Large intestine (tissue), 3 donors: ENCODE measurements at regions not wholly inside any gene's neighbourhood (a gene's known extent, or its start where the extent isn't known, plus 50 kb on each side); places are given as distances from the start of the nearest gene placed in this dataset.

Experiments
- DNase-seq, 2 donors: peaks; one replicate each; pipeline versions ENCODE4 v3.0.0 to v3.0.0-alpha.2; 2013
- H3K27ac ChIP-seq: one replicate; pipeline ENCODE4 v1.5.1; 2013; ENCODE audit warnings: low read length
- H3K27me3 ChIP-seq: 2 replicates; pipeline ENCODE4 v1.6.1; 2013; ENCODE audit warnings: low read length; ENCODE audit not compliant: control insufficient read depth, insufficient read depth
- H3K36me3 ChIP-seq: 2 replicates; pipeline ENCODE4 v1.6.1; 2013; ENCODE audit warnings: low read length; ENCODE audit not compliant: control insufficient read depth, insufficient read depth
- H3K4me1 ChIP-seq: one replicate; pipeline ENCODE4 v1.6.1; 2013; ENCODE audit warnings: low read length; ENCODE audit not compliant: control insufficient read depth, insufficient read depth
- H3K4me3 ChIP-seq: one replicate; pipeline ENCODE4 v1.5.1; 2013; ENCODE audit warnings: low read length
- H3K9me3 ChIP-seq: one replicate; pipeline ENCODE4 v1.6.1; 2013; ENCODE audit warnings: mild to moderate bottlenecking, low read depth, low read length, moderate library complexity; ENCODE audit not compliant: control insufficient read depth
- WGBS: methylation state at CpG from one replicate; pipeline ENCODE4 v1.1.5; 2013; ENCODE audit warnings: low lambda C conversion rate; ENCODE audit not compliant: insufficient coverage; 5-methylcytosine and 5-hydroxymethylcytosine counted together

GRCh38 chr7:116433246-116433645 lies 66.3 kb upstream of the CAV2 start:
- Histone ChIP-seq H3K27ac (no peak overlapping the region), H3K4me1 (peaks cover 4% of the 10 kb centered on the region), H3K4me3 (no peak overlapping the region), H3K36me3 (no peaks in the 10 kb centered on the region), H3K9me3 (no peaks in the 10 kb centered on the region), H3K27me3 (no peaks in the 10 kb centered on the region)
- DNase-seq, result no peak
- no CpG with 5 or more reads among the region's 1 CpG for WGBS

DNA sequence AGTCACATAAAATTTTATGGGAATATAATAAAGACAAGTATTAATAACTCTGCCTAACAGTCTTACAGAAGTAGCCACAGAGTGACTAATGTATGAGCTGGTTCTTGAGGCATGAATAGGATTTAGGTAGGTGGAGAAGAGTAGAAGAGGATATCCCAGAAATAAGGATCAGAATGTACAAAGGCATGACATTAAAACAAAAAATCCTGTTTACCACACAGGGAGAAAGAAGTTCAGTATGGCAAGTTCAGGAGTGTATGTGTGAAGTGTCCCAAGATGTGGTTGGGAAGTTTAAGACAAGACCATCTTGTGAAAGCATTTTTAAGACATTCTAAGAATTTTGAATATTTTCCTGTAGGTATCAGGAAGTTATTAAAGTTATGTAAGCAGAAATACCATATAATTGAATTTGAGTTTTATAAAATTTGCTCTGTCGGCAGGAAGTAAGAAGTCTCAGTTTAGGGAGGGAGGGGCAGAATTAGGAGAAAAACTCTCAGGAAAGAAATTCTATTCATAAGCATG lies 64.7 kb upstream of the CAV2 start:
- Histone ChIP-seq H3K4me3 (no peak overlapping the region), H3K4me1 (peaks cover 13% of the 10 kb centered on the region), H3K27me3 (no peaks in the 10 kb centered on the region), H3K9me3 (no peaks in the 10 kb centered on the region), H3K27ac (no peak overlapping the region), H3K36me3 (no peaks in the 10 kb centered on the region)
- no peak for DNase-seq
- 100% methylated on average over 1 of the region's 1 CpG for WGBS

GRCh38 chr7:116436305-116436826 lies 63.2 kb upstream of the CAV2 start:
- 97% methylated on average over 4 of the region's 5 CpGs for WGBS

GRCh38 chr7:116438267-116438666 lies 61.3 kb upstream of the CAV2 start:
- WGBS, result no CpG with 5 or more reads among the region's 2 CpGs

More at GRCh38 chr7:116436305-116436826, 63.2 kb upstream of the CAV2 start:
- H3K27me3 ChIP-seq, result no peaks in the 10 kb centered on the region
- no peaks in the 10 kb centered on the region for H3K9me3 ChIP-seq
- no peak overlapping the region for H3K4me3 ChIP-seq
- peaks cover 13% of the 10 kb centered on the region for H3K4me1 ChIP-seq
- DNase-seq, result no peak
- H3K36me3 ChIP-seq, result no peaks in the 10 kb centered on the region
- H3K27ac ChIP-seq, result no peak overlapping the region

DNA sequence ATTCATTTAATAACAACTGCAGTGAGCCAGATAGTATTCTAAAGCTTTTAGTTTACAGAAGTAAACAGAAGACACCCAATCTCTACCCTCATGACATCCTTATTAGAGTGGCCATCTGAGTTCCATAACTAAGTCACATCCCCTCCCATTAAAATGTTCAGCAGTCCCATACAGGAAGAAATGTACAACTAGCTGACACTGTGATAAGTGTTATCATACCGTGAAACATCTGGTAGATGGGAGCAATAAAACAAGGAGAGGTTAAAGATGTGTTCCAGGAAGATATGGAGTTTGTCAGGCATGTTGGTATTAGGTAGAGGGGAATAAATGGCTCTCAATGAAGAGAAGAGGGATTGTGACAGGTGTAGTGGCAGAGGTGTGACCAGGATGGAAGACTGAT lies 60.5 kb upstream of the CAV2 start:
- no peaks in the 10 kb centered on the region for H3K27me3 ChIP-seq
- peaks cover 13% of the 10 kb centered on the region for H3K4me1 ChIP-seq
- peak; percentile 23 to 55 for DNase-seq
- H3K27ac ChIP-seq, result peak overlapping the region; percentile 37
- no peak overlapping the region for H3K4me3 ChIP-seq
- WGBS, result no CpG with 5 or more reads among the region's 1 CpG
- H3K36me3 ChIP-seq, result no peaks in the 10 kb centered on the region
- H3K9me3 ChIP-seq, result no peaks in the 10 kb centered on the region

More at GRCh38 chr7:116438267-116438666, 61.3 kb upstream of the CAV2 start:
- no peaks in the 10 kb centered on the region for H3K9me3 ChIP-seq
- H3K4me3 ChIP-seq, result no peak overlapping the region
- H3K4me1 ChIP-seq, result peaks cover 13% of the 10 kb centered on the region
- peak overlapping the region; percentile 37 for H3K27ac ChIP-seq
- no peaks in the 10 kb centered on the region for H3K27me3 ChIP-seq
- DNase-seq, result peak; percentile 77 to 88
- no peaks in the 10 kb centered on the region for H3K36me3 ChIP-seq

DNA sequence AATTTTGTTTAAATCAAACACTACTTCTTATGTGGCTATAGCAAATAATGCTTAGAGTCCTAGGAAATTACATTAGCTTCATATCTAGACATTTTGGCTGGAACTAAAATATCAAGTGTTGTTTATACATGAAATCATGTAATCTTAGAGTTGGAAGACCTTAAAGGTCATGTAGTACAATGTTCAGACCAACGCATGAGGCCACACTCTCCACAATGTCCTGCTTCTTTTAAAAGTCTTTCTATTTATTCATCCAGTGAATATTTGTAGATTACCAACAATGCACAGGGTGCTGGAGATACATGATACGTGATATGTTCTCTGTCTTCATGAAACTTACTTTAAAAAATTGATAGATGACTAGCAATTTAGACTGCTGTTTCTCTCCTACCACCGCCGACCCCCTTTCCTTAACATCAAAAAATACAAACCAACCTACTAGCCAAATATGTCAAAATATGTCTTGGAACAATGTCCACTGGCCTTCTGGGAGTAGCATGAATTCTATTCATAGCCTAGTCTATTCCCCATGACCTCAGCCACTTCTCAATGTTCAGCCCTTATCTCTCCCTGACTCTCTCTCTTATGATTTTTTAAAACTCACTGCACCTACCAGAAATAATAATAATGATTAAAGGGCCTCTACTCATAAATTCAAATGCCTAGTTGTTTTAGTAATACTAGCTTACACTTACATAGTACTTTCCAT lies 59.5 kb upstream of the CAV2 start:
- WGBS, result no CpG with 5 or more reads among the region's 4 CpGs
- Histone ChIP-seq H3K27ac (no peak overlapping the region), H3K9me3 (no peaks in the 10 kb centered on the region), H3K4me3 (no peak overlapping the region), H3K36me3 (no peaks in the 10 kb centered on the region), H3K4me1 (peaks cover 13% of the 10 kb centered on the region), H3K27me3 (no peaks in the 10 kb centered on the region)
- DNase-seq, result no peak

DNA sequence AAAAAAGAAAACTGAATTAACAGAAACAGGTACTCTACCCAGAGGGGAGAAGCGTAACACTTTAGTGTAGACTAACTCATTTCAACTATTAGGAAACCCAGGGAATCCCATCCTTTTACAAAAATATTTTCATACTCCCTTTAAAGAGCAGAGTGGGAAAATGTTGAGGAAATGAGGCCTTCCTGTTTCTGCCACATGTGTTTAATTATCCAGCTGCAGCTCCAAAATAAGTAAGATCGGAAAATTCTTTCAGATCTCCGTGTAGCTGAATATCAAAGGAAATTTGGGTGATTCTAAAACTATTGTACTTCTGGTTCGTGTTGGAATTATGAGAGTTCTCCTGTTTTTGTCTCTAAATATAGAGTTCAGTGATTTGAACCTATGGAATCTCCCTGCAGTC lies 58.0 kb upstream of the CAV2 start:
- Histone ChIP-seq H3K4me3 (no peak overlapping the region), H3K4me1 (peaks cover 13% of the 10 kb centered on the region), H3K9me3 (no peaks in the 10 kb centered on the region), H3K36me3 (no peaks in the 10 kb centered on the region), H3K27me3 (no peaks in the 10 kb centered on the region), H3K27ac (no peak overlapping the region)
- WGBS, result 80% methylated on average over 2 of the region's 4 CpGs
- DNase-seq, result no peak

DNA sequence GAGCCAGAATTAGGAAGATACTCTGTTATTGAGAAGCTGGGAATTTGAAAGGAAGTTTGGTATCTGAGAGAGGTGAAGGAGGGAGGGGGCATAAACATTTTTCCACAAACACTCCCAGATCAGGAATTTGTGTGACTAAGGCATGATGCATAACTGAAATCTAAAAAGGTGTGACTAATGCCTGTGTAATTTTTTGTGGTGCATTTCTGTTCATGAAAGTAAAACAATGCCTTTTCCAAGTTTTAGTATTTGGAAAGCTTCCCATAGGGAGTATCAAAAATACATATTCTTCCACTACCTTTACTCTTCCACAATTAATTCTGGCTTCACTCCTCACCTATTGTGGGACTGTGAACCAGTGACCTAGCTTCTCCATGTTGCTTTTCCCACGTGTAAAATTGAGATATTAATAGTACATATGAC lies 56.4 kb upstream of the CAV2 start:
- H3K4me1 ChIP-seq, result peaks cover 10% of the 10 kb centered on the region
- DNase-seq, result no peak
- H3K36me3 ChIP-seq, result no peaks in the 10 kb centered on the region
- WGBS, result 20% methylated on average over 1 of the region's 1 CpG
- no peak overlapping the region for H3K4me3 ChIP-seq
- no peak overlapping the region for H3K27ac ChIP-seq
- no peaks in the 10 kb centered on the region for H3K27me3 ChIP-seq
- H3K9me3 ChIP-seq, result no peaks in the 10 kb centered on the region

- Histone ChIP-seq H3K4me1 (peaks cover 7% of the 10 kb centered on the region), H3K27ac (no peak overlapping the region)
Measured at GRCh38 chr7:116443646-116444045, 55.9 kb upstream of the CAV2 start.

GRCh38 chr7:116445447-116446211 lies 53.9 kb upstream of the CAV2 start:
- Histone ChIP-seq H3K4me1 (no peaks in the 10 kb centered on the region), H3K27me3 (no peaks in the 10 kb centered on the region), H3K9me3 (no peaks in the 10 kb centered on the region), H3K27ac (no peak overlapping the region), H3K4me3 (no peak overlapping the region), H3K36me3 (no peaks in the 10 kb centered on the region)
- 75% methylated on average over 4 of the region's 6 CpGs for WGBS
- DNase-seq, result no peak

More at GRCh38 chr7:116443646-116444045, 55.9 kb upstream of the CAV2 start:
- no peak for DNase-seq
- Histone ChIP-seq H3K27me3 (no peaks in the 10 kb centered on the region), H3K4me3 (no peak overlapping the region), H3K9me3 (no peaks in the 10 kb centered on the region), H3K36me3 (no peaks in the 10 kb centered on the region)
- WGBS, result 100% methylated on average over 1 of the region's 3 CpGs
